HL-60 (cell line): ENCODE measurements at regions not wholly inside any gene's neighbourhood (a gene's known extent, or its start where the extent isn't known, plus 50 kb on each side); places are given as distances from the start of the nearest gene placed in this dataset.

Experiments
- CTCF ChIP-seq: IDR thresholded peaks from one replicate; pipeline ENCODE4 v1.5.1; 2011; ENCODE audit warnings: low read length, control low read depth, inconsistent platforms; ENCODE audit not compliant: insufficient read depth
- POLR2AphosphoS5 ChIP-seq: IDR thresholded peaks from 2 replicates; pipeline ENCODE4 v1.6.1; 2012; ENCODE audit warnings: low read depth
- REST ChIP-seq: IDR thresholded peaks from 2 replicates; pipeline ENCODE4 v1.6.1; 2012; ENCODE audit warnings: low read depth; ENCODE audit not compliant: insufficient replicate concordance

GRCh38 chr18:45342653-45343052 lies 272.6 kb upstream of the SLC14A2 start:
- TF ChIP-seq CTCF, result no peak
- TF ChIP-seq POLR2AphosphoS5, result no peak
- no peak for TF ChIP-seq REST
